Endothelial cell of umbilical vein (primary cell): ENCODE measurements at regions not wholly inside any gene's neighbourhood (a gene's known extent, or its start where the extent isn't known, plus 50 kb on each side); places are given as distances from the start of the nearest gene placed in this dataset.

Source experiments
- BruUV-seq: library from RNA; stranded (reverse); fragments of 400-500 nt; replicated peaks from 2 replicates; lab custom pipeline; 2021; lab: Mats Ljungman, UMichigan
- CTCF ChIA-PET: fragments of 300-600, 350-600 bp; sonication (Branson Sonifier 250); formaldehyde crosslinking; loops from one replicate; lab custom pipeline; 2021; ENCODE audit warnings: antibody characterized with exemption, inconsistent platforms; lab: Charles Lee
- POLR2A ChIA-PET: fragments of 300-600, 350-600 bp; sonication (Branson Sonifier 250); formaldehyde crosslinking; loops from one replicate; lab custom pipeline; 2021; ENCODE audit warnings: antibody characterized with exemption, inconsistent platforms; lab: Charles Lee
- DNase-seq: peaks from one replicate; pipeline ENCODE4 v3.0.0-alpha.2; 2011; ENCODE audit warnings: low read depth, low spot score
- FAIRE-seq: peaks from 2 replicates; lab custom pipeline; 2011; peaks lifted over from hg19 to GRCh38; lab: Jason Lieb, UNC
- H2AFZ ChIP-seq: 2 replicates; pipeline ENCODE4 v1.6.0; 2012; ENCODE audit warnings: low read depth, low read length, control low read depth, inconsistent platforms
- H3K27ac ChIP-seq: 2 replicates; pipeline ENCODE4 v1.5.1; 2011; ENCODE audit warnings: low read depth, mild to moderate bottlenecking, control low read depth, low read length, moderate library complexity; ENCODE audit not compliant: insufficient read depth
- H3K27me3 ChIP-seq, 2 experiments: 2 replicates each; pipeline versions ENCODE4 v1.6.0 to v1.6.1; 2011; ENCODE audit warnings: low read length in 2 of 2, mixed read lengths in 1 of 2; ENCODE audit not compliant: control insufficient read depth in 2 of 2, insufficient read depth in 2 of 2
- H3K36me3 ChIP-seq, 2 experiments: 2 replicates in 1 of 2; 3 replicates in 1 of 2; pipeline ENCODE4 v1.5.1; 2011; ENCODE audit warnings: low read length in 2 of 2, mild to moderate bottlenecking in 1 of 2, moderate library complexity in 1 of 2; ENCODE audit not compliant: control insufficient read depth in 2 of 2, insufficient read depth in 2 of 2; ENCODE audit errors: extremely low read depth in 1 of 2
- H3K4me1 ChIP-seq: 3 replicates; pipeline ENCODE4 v1.5.1; 2011; ENCODE audit warnings: mild to moderate bottlenecking, low read length; ENCODE audit not compliant: control insufficient read depth, insufficient read depth; ENCODE audit errors: extremely low read depth
- H3K4me2 ChIP-seq: 2 replicates; pipeline ENCODE4 v1.6.1; 2011; ENCODE audit warnings: low read length, control low read depth, mixed read lengths; ENCODE audit not compliant: insufficient read depth
- H3K4me3 ChIP-seq, 3 experiments: fragments of 200-600 bp in 1 of 3; sonication (generic), shearing (Covaris generic) in 1 of 3; replicated peaks in 1 of 3; 2 replicates each; pipeline ENCODE4 v1.5.1; 2011 to 2016; ENCODE audit warnings: control low read depth in 3 of 3, low read length in 3 of 3, mild to moderate bottlenecking in 2 of 3, inconsistent platforms in 1 of 3, low read depth in 1 of 3, moderate library complexity in 1 of 3; ENCODE audit not compliant: insufficient read depth in 1 of 3
- H3K79me2 ChIP-seq: 2 replicates; pipeline ENCODE4 v1.6.0; 2012; ENCODE audit warnings: low read length, inconsistent platforms; ENCODE audit not compliant: control insufficient read depth, insufficient read depth
- H3K9ac ChIP-seq: replicated peaks from 2 replicates; pipeline ENCODE3; 2011; ENCODE audit warnings: low read length, control low read depth; ENCODE audit not compliant: insufficient read depth; ENCODE audit errors: extremely low read depth
- H3K9me1 ChIP-seq: replicated peaks from 3 replicates; pipeline ENCODE4 v1.6.0; 2011; ENCODE audit warnings: mild to moderate bottlenecking, low read length; ENCODE audit not compliant: control insufficient read depth, insufficient read depth; ENCODE audit errors: extremely low read depth
- H3K9me3 ChIP-seq: replicated peaks from 2 replicates; pipeline ENCODE4 v1.5.1; 2012; ENCODE audit warnings: low read length, inconsistent platforms; ENCODE audit not compliant: control insufficient read depth, insufficient read depth
- H4K20me1 ChIP-seq: replicated peaks from 2 replicates; pipeline ENCODE3; 2011; ENCODE audit warnings: mild to moderate bottlenecking, low read length; ENCODE audit not compliant: control insufficient read depth, insufficient read depth; ENCODE audit errors: extremely low read depth
- CTCF ChIP-seq, 2 donors: IDR thresholded peaks; 1 replicate in 1 of 2; 2 replicates in 1 of 2; pipeline ENCODE4 v1.5.1; 2011; ENCODE audit warnings: low read length in 2 of 2, mild to moderate bottlenecking in 2 of 2, moderate library complexity in 2 of 2, control low read depth in 1 of 2, inconsistent platforms in 1 of 2, low read depth in 1 of 2; ENCODE audit not compliant: insufficient read depth in 1 of 2; ENCODE audit errors: extremely low read depth in 1 of 2
- EZH2 ChIP-seq: IDR thresholded peaks from 2 replicates; pipeline ENCODE4 v1.6.1; 2012; ENCODE audit warnings: borderline replicate concordance, low read depth, mild to moderate bottlenecking, moderate library complexity, low read length, inconsistent platforms; ENCODE audit not compliant: severe bottlenecking
- FOS ChIP-seq: IDR thresholded peaks from 2 replicates; pipeline ENCODE4 v1.6.1; 2011; ENCODE audit warnings: mild to moderate bottlenecking, low read length, moderate library complexity, borderline replicate concordance; ENCODE audit not compliant: insufficient read depth
- GATA2 ChIP-seq: IDR thresholded peaks from 2 replicates; pipeline ENCODE4 v1.7.0; 2011; ENCODE audit warnings: low read depth, mild to moderate bottlenecking, moderate library complexity, mixed read lengths, low read length; ENCODE audit not compliant: insufficient read length, insufficient read depth
- JUN ChIP-seq: IDR thresholded peaks from 2 replicates; pipeline ENCODE4 v1.6.1; 2011; ENCODE audit warnings: borderline replicate concordance, low read depth; ENCODE audit not compliant: insufficient read length, insufficient read depth
- MAX ChIP-seq: IDR thresholded peaks from 2 replicates; pipeline ENCODE4 v1.6.1; 2011; ENCODE audit not compliant: insufficient read depth, insufficient read length
- MYC ChIP-seq: IDR thresholded peaks from one replicate; pipeline ENCODE4 v1.6.1; 2011; ENCODE audit warnings: mild to moderate bottlenecking, low read depth, low read length
- POLR2A ChIP-seq: IDR thresholded peaks from 2 replicates; pipeline ENCODE4 v1.6.1; 2012; ENCODE audit warnings: low read depth, mild to moderate bottlenecking, control low read depth, low read length
- POLR2AphosphoS5 ChIP-seq: IDR thresholded peaks from 2 replicates; pipeline ENCODE4 v1.6.1; 2012; ENCODE audit warnings: low read depth, mild to moderate bottlenecking, control low read depth, low read length, moderate library complexity; ENCODE audit not compliant: insufficient read depth
- dilution Hi-C: fragments of 300-500 bp; cut with MboI; formaldehyde crosslinking; loops from one replicate; pipeline ENCODE4 v1.15.0; 2019; ENCODE audit warnings: low sequenced_read_pairs; ENCODE audit not compliant: extremely low pct_ligation_motif_present
- intact Hi-C: fragments of 100-400 bp; cut with micrococcal nuclease; formaldehyde crosslinking; loops from one replicate; pipeline ENCODE4 v1.10.0; 2022

GRCh38 chr11:25779033-25779432 is 552.9 kb upstream of the ANO3 start:
- no peaks in the 10 kb centered on the region for H3K9me1 ChIP-seq
- intact Hi-C loops (no loop called here), dilution Hi-C loops (no loop called here)
- H3K36me3 ChIP-seq: no peaks in the 10 kb centered on the region
- DNase-seq: no peak
- no peaks in the 10 kb centered on the region for H3K4me1 ChIP-seq
- H3K27ac ChIP-seq: no peak overlapping the region
- H3K4me3 ChIP-seq: no peak overlapping the region
- no peaks in the 10 kb centered on the region for H4K20me1 ChIP-seq
- no TSS peak for BruUV-seq
- TF ChIP-seq POLR2A: no peak
- TF ChIP-seq MYC: no peak
- no peak for TF ChIP-seq JUN
- TF ChIP-seq FOS: no peak
- H3K9ac ChIP-seq: no peak overlapping the region
- no peak for FAIRE-seq
- H3K9me3 ChIP-seq: peaks cover 1% of the 10 kb centered on the region
- no peaks in the 10 kb centered on the region for H3K27me3 ChIP-seq
- H2AFZ ChIP-seq: no peak overlapping the region
- CTCF ChIA-PET: no interaction called here
- no peak overlapping the region for H3K4me2 ChIP-seq
- no peaks in the 10 kb centered on the region for H3K79me2 ChIP-seq
- POLR2A ChIA-PET: no interaction called here

GRCh38 chr11:25787416-25787815 is 544.5 kb upstream of the ANO3 start:
- Histone ChIP-seq H3K27me3 (no peaks in the 10 kb centered on the region), H3K4me2 (no peak overlapping the region), H3K9me1 (no peaks in the 10 kb centered on the region), H4K20me1 (no peaks in the 10 kb centered on the region), H3K4me1 (no peaks in the 10 kb centered on the region), H3K9me3 (no peaks in the 10 kb centered on the region), H3K4me3 (no peak overlapping the region), H3K79me2 (no peaks in the 10 kb centered on the region), H2AFZ (no peak overlapping the region), H3K36me3 (no peaks in the 10 kb centered on the region), H3K27ac (no peak overlapping the region), H3K9ac (no peak overlapping the region)
- ChIA-PET POLR2A (no interaction called here), CTCF (no interaction called here)
- dilution Hi-C loops: no loop called here
- intact Hi-C loops: no loop called here
- no peak for FAIRE-seq
- TF ChIP-seq EZH2 (no peak), CTCF (IDR thresholded peaks at IDR 0.05; ENCODE audit: extremely low read depth in 1 of 2, insufficient read depth in 1 of 2, low read depth in 1 of 2, low read length in 2 of 2) (no peak), GATA2 (no peak), JUN (no peak), POLR2AphosphoS5 (no peak), MAX (no peak), MYC (no peak), POLR2A (no peak), FOS (no peak)
- DNase-seq: no peak
- no TSS peak for BruUV-seq
